Activated CD4-positive, alpha-beta T cell treated with anti-CD3 and anti-CD28 coated beads for 36 hours (primary cell): ENCODE measurements at regions not wholly inside any gene's neighbourhood (a gene's known extent, or its start where the extent isn't known, plus 50 kb on each side); places are given as distances from the start of the nearest gene placed in this dataset.

ENCODE experiments used
- ATAC-seq: fragments of 200-7000 bp; cut with Tn5 transposase; one replicate; pipeline ENCODE4 v1.10.0; 2021; ENCODE audit warnings: mild to moderate bottlenecking, moderate library complexity
- CTCF ChIA-PET: fragments of 350-600 bp; sonication (Branson Sonifier 250); formaldehyde crosslinking; loops from one replicate; lab custom pipeline; 2021; ENCODE audit warnings: antibody characterized with exemption; lab: Charles Lee
- POLR2A ChIA-PET: fragments of 350-600 bp; sonication (Branson Sonifier 250); formaldehyde crosslinking; loops from one replicate; lab custom pipeline; 2021; ENCODE audit warnings: antibody characterized with exemption, inconsistent platforms; lab: Charles Lee
- DNase-seq: peaks from one replicate; pipeline ENCODE4 v3.0.0-alpha.2; 2020
- H3K27ac Mint-ChIP-seq: one replicate; pipeline ENCODE4 v1.8.0; 2021; ENCODE audit warnings: mixed read lengths
- H3K27me3 Mint-ChIP-seq: one replicate; pipeline ENCODE4 v1.8.0; 2021; ENCODE audit warnings: mixed read lengths
- H3K36me3 Mint-ChIP-seq: one replicate; pipeline ENCODE4 v1.8.0; 2021; ENCODE audit warnings: low read depth, mixed read lengths
- H3K4me1 Mint-ChIP-seq: one replicate; pipeline ENCODE4 v1.8.0; 2021; ENCODE audit warnings: mixed read lengths
- H3K4me3 Mint-ChIP-seq: one replicate; pipeline ENCODE4 v1.8.0; 2021; ENCODE audit warnings: mild to moderate bottlenecking, moderate library complexity, mixed read lengths
- H3K9me3 Mint-ChIP-seq: one replicate; pipeline ENCODE4 v1.8.0; 2021; ENCODE audit warnings: low read depth, mixed read lengths
- intact Hi-C, 2 experiments: fragments of 100-400 bp; cut with DNase I in 1 of 2; cut with micrococcal nuclease in 1 of 2; formaldehyde crosslinking; loops; one replicate each; pipeline versions ENCODE4 v1.14.2 to v1.15.1; 2022 to 2024; cut with DNase I, micrococcal nuclease

GRCh38 chr18:59954241-59954640 lies 54.4 kb downstream of the PMAIP1 start:
- ATAC-seq (no peak), DNase-seq (no peak)
- Mint-ChIP-seq H3K4me3 (no peak overlapping the region), H3K36me3 (no peaks in the 10 kb centered on the region), H3K9me3 (no peaks in the 10 kb centered on the region), H3K4me1 (peaks cover 43% of the 10 kb centered on the region), H3K27ac (no peak overlapping the region), H3K27me3 (peaks cover 5% of the 10 kb centered on the region)
- POLR2A ChIA-PET: interaction anchor here (1.1 to 3.0 kb wide), 3 partner anchors 33 to 53 kb away, joined by 3 to 35 read pairs (median 4); partner anchors contain the start of gene PMAIP1
- intact Hi-C loops: loop anchor here in 1 of 2 experiments (5.0 kb wide), 1 partner anchor 117 kb away; no protein-coding TSS in a partner anchor
- CTCF ChIA-PET: interaction anchor here (0.6 to 1.0 kb wide), 4 partner anchors 54 to 1462 kb away, joined by 3 to 4 read pairs (median 4); no protein-coding TSS in a partner anchor
